Mucosa of descending colon (tissue), 3 donors: ENCODE measurements at regions not wholly inside any gene's neighbourhood (a gene's known extent, or its start where the extent isn't known, plus 50 kb on each side); places are given as distances from the start of the nearest gene placed in this dataset.

Experiments
- ATAC-seq: fragments of 200-7000 bp; cut with Tn5 transposase; one replicate; pipeline ENCODE4 v1.9.1; 2020; ENCODE audit warnings: mild to moderate bottlenecking, moderate library complexity
- DNase-seq, 3 donors: peaks; one replicate each; pipeline ENCODE4 v3.0.0-alpha.2; 2020
- H3K36me3 ChIP-seq: fragments of 200-600 bp; one replicate; pipeline ENCODE4 v1.8.0; 2021; ENCODE audit warnings: low read depth, mild to moderate bottlenecking
- H3K4me1 ChIP-seq: fragments of 200-600 bp; one replicate; pipeline ENCODE4 v1.8.0; 2021; ENCODE audit warnings: low read depth, mild to moderate bottlenecking
- H3K4me3 ChIP-seq: fragments of 200-600 bp; one replicate; pipeline ENCODE4 v1.8.0; 2021; ENCODE audit warnings: mild to moderate bottlenecking
- H3K9me3 ChIP-seq: fragments of 200-600 bp; one replicate; pipeline ENCODE4 v1.8.0; 2021; ENCODE audit warnings: mild to moderate bottlenecking
- CTCF ChIP-seq: fragments of 200-600 bp; IDR thresholded peaks from one replicate; pipeline ENCODE4 v1.8.0; 2022; ENCODE audit warnings: antibody characterized with exemption, mild to moderate bottlenecking
- intact Hi-C, 2 donors: fragments of 100-400 bp; cut with DNase I in 1 of 2; cut with micrococcal nuclease in 1 of 2; formaldehyde crosslinking; loops; one replicate each; pipeline versions ENCODE4 v1.11.0 to v1.11.1; 2022; cut with DNase I, micrococcal nuclease
- donor health status: DM: no; HTN: no; CAD: no; lungs with moderate emphysema.
- donor health status: DM: no; HTN: no; CAD: no.
- donor health status: DM: no; HTN: yes; CAD: no.

- H3K4me3 ChIP-seq: no peak overlapping the region
- no peaks in the 10 kb centered on the region for H3K9me3 ChIP-seq
- DNase-seq (peak in 1 of 3 donors; percentile 29), ATAC-seq (no peak)
- TF ChIP-seq CTCF: no peak
- H3K4me1 ChIP-seq: no peaks in the 10 kb centered on the region
- intact Hi-C loops: no loop called here
- no peaks in the 10 kb centered on the region for H3K36me3 ChIP-seq
These were observed 350.6 kb downstream of the CDH11 start for GRCh38 chr16:64771273-64771672.

DNA sequence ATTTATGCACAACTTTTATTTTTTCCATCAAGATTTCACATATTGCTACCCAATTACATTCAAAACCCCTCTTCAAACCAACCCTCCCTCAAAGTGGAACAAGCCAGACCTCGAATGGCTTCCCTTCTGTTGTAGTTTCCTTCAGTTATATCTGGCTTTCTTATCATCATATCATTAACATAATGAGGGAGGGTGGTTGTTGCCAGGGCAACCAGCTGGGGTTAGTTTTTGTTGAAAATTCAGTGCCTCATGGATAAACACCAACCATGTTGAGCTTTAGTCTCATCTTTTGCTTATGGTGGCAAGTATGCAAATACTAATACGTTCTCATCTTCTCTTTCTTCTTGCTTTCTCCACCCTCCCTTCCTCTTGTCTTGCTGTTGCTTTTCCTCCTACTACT, 359.7 kb downstream of the CDH11 start:
- H3K36me3 ChIP-seq: no peaks in the 10 kb centered on the region
- no peak for ATAC-seq
- H3K9me3 ChIP-seq: no peaks in the 10 kb centered on the region
- no peak overlapping the region for H3K4me3 ChIP-seq
- no peak for TF ChIP-seq CTCF
- intact Hi-C loops: no loop called here
- DNase-seq: no peak
- no peaks in the 10 kb centered on the region for H3K4me1 ChIP-seq

- ATAC-seq (no peak), DNase-seq (no peak)
- intact Hi-C loops: no loop called here
These were observed 367.6 kb downstream of the CDH11 start for GRCh38 chr16:64754279-64754678.

GRCh38 chr16:64751906-64752305, 370.0 kb downstream of the CDH11 start:
- H3K36me3 ChIP-seq: no peaks in the 10 kb centered on the region
- no peaks in the 10 kb centered on the region for H3K9me3 ChIP-seq
- ATAC-seq: no peak
- intact Hi-C loops: no loop called here
- no peak for TF ChIP-seq CTCF
- no peak overlapping the region for H3K4me3 ChIP-seq
- H3K4me1 ChIP-seq: no peaks in the 10 kb centered on the region
- no peak for DNase-seq

More at GRCh38 chr16:64754279-64754678, 367.6 kb downstream of the CDH11 start:
- TF ChIP-seq CTCF: no peak
- no peaks in the 10 kb centered on the region for H3K36me3 ChIP-seq
- no peak overlapping the region for H3K4me3 ChIP-seq
- no peaks in the 10 kb centered on the region for H3K9me3 ChIP-seq
- H3K4me1 ChIP-seq: no peaks in the 10 kb centered on the region

DNA sequence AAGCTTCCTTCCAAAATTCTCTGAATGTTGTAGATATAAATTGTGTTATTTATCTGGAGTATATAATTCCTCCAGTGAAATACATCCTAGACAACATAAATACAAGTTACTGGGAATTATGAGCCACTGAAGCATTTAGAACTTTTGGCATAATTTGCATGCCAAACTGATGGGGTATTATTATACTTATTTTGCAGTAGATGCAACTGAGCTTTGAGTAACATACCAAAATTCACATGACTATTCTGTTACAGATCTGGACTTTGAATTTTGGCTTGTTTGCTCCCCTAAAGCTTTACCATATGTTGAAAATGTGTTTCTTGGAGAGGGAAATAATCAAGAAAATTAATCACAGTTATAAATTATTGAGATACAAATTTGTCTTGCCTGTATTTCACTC, 372.5 kb downstream of the CDH11 start:
- TF ChIP-seq CTCF: no peak
- Histone ChIP-seq H3K9me3 (no peaks in the 10 kb centered on the region), H3K4me3 (no peak overlapping the region), H3K4me1 (no peaks in the 10 kb centered on the region), H3K36me3 (no peaks in the 10 kb centered on the region)
- intact Hi-C loops: no loop called here
- DNase-seq (no peak), ATAC-seq (no peak)

DNA sequence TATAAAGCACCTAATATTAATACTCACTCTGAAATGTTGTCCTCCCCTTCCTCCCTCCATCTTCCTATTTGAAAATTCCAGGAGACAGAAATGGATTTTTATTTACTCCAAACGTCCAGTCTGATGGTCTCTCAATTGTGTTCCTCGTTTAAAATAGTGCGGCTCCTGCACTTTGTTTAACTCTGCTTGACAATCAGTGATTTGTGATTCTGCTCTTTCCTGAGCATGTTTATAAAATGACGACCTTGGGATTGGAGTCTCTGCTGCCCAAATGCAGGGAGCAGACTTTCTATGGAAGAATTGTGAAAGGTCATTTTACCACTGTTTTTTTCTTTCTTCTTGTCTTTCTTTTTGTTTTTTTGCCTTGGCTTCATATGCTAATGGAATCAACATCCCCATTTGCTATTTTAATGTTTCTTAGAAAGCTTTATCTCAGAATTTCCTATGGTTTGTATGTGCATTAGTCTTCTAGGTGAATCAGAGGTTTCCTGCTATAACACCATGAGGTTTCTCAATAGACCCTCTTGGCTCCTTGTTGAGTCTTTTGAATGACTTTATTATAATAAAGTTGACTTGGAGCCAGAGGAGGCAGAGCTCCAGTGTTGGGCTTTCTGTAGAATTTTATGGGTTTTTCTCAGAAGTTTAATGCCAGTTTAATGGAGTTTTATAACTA, 376.5 kb downstream of the CDH11 start:
- intact Hi-C loops: no loop called here
- ATAC-seq (no peak), DNase-seq (no peak)
- no peak for TF ChIP-seq CTCF
- Histone ChIP-seq H3K4me1 (no peaks in the 10 kb centered on the region), H3K36me3 (no peaks in the 10 kb centered on the region), H3K4me3 (no peak overlapping the region), H3K9me3 (no peaks in the 10 kb centered on the region)
